HepG2 (cell line): ENCODE measurements at regions not wholly inside any gene's neighbourhood (a gene's known extent, or its start where the extent isn't known, plus 50 kb on each side); places are given as distances from the start of the nearest gene placed in this dataset.

Source experiments
- ATAC-seq: fragments of 200-7000 bp; cut with Tn5 transposase; 3 replicates; pipeline ENCODE4 v1.9.1; 2020; ENCODE audit warnings: mild to moderate bottlenecking, moderate library complexity
- BruUV-seq: library from RNA; stranded (reverse); fragments of 400-500 nt; replicated peaks from 2 replicates; lab custom pipeline; 2021; lab: Mats Ljungman, UMichigan
- CTCF ChIA-PET: fragments of 300-600 bp; formaldehyde crosslinking; extraction: SDS; loops from one replicate; lab custom pipeline; 2021; ENCODE audit warnings: low total read pairs, inconsistent platforms, low intra/inter-chr PET ratio; lab: Yijun Ruan, JAX
- POLR2A ChIA-PET: fragments of 350-600 bp; sonication (Branson Sonifier 250); formaldehyde crosslinking; loops from one replicate; lab custom pipeline; 2020; ENCODE audit warnings: antibody characterized with exemption, inconsistent platforms; lab: Yijun Ruan, JAX
- DNase-seq: peaks from one replicate; pipeline ENCODE4 v3.0.0-alpha.2; 2015; ENCODE audit warnings: low spot score
- FAIRE-seq: peaks from 3 replicates; lab custom pipeline; 2011; peaks lifted over from hg19 to GRCh38; lab: Jason Lieb, UNC
- H2AFZ ChIP-seq: one replicate; pipeline ENCODE4 v1.6.1; 2011; ENCODE audit warnings: low read length, inconsistent platforms
- H3K27ac ChIP-seq: fragments of 300-600 bp; 3 replicates; pipeline ENCODE4 v1.8.0; 2011; ENCODE audit warnings: mixed run types, mild to moderate bottlenecking, mixed read lengths, low read length, inconsistent platforms; ENCODE audit not compliant: insufficient read depth; ENCODE audit errors: extremely low read length
- H3K27me3 ChIP-seq, 2 experiments: fragments of 200-600 bp in 1 of 2; 2 replicates in 1 of 2; 3 replicates in 1 of 2; pipeline versions ENCODE4 v1.6.0 to v1.8.0; 2011; ENCODE audit warnings: low read length in 2 of 2, mild to moderate bottlenecking in 2 of 2, moderate library complexity in 2 of 2, inconsistent platforms in 1 of 2; ENCODE audit not compliant: insufficient read depth in 2 of 2, control insufficient read depth in 1 of 2
- H3K36me3 ChIP-seq, 2 experiments: fragments of 200-600 bp in 1 of 2; replicated peaks in 1 of 2; 2 replicates in 1 of 2; 3 replicates in 1 of 2; pipeline versions ENCODE4 v1.5.1 to v1.8.0; 2011; ENCODE audit warnings: low read length in 2 of 2, inconsistent platforms in 1 of 2; ENCODE audit not compliant: insufficient read depth in 2 of 2, control insufficient read depth in 1 of 2
- H3K4me1 ChIP-seq: 2 replicates; pipeline ENCODE4 v1.5.1; 2012; ENCODE audit warnings: low read length, inconsistent platforms; ENCODE audit not compliant: insufficient read depth
- H3K4me2 ChIP-seq: 2 replicates; pipeline ENCODE4 v1.6.0; 2011; ENCODE audit warnings: low read depth, low read length, inconsistent platforms
- H3K4me3 ChIP-seq, 3 experiments: fragments of 200-600 bp in 1 of 3; sonication (generic), shearing (Covaris generic) in 1 of 3; replicated peaks in 1 of 3; 2 replicates each; pipeline ENCODE4 v1.5.1; 2011 to 2016; ENCODE audit warnings: low read length in 3 of 3, inconsistent platforms in 2 of 3, low read depth in 2 of 3, mild to moderate bottlenecking in 2 of 3, control low read depth in 1 of 3, mixed read lengths in 1 of 3; ENCODE audit not compliant: insufficient read depth in 1 of 3
- H3K79me2 ChIP-seq: one replicate; pipeline ENCODE4 v1.6.1; 2011; ENCODE audit warnings: low read length, inconsistent platforms; ENCODE audit not compliant: insufficient read depth
- H3K9ac ChIP-seq: 2 replicates; pipeline ENCODE4 v1.6.0; 2011; ENCODE audit warnings: mild to moderate bottlenecking, low read depth, low read length, inconsistent platforms; ENCODE audit not compliant: insufficient read depth
- H3K9me3 ChIP-seq: 2 replicates; pipeline ENCODE4 v1.5.1; 2012; ENCODE audit warnings: mild to moderate bottlenecking, low read length
- H4K20me1 ChIP-seq: 2 replicates; pipeline ENCODE4 v1.6.0; 2011; ENCODE audit warnings: inconsistent platforms, mild to moderate bottlenecking, low read length, moderate library complexity; ENCODE audit not compliant: insufficient read depth
- DDIT3 ChIP-seq: sonication (generic); formaldehyde crosslinking; IDR thresholded peaks from 2 replicates; pipeline ENCODE4 v1.4.0; 2020; ENCODE audit warnings: mild to moderate bottlenecking, missing genetic modification reagents
- ERF ChIP-seq: IDR thresholded peaks from 2 replicates; pipeline ENCODE4 v1.6.1; 2018; ENCODE audit warnings: missing biosample characterization, missing genetic modification reagents
- FOXP1 ChIP-seq, 2 experiments: fragments of 450-650 bp in 1 of 2; IDR thresholded peaks; 2 replicates each; pipeline ENCODE4 v1.6.1; 2017 to 2018; ENCODE audit warnings: antibody characterized with exemption in 1 of 2
- IRF1 ChIP-seq: sonication (generic); formaldehyde crosslinking; IDR thresholded peaks from 2 replicates; pipeline ENCODE4 v1.4.0; 2020; ENCODE audit warnings: low read depth, mild to moderate bottlenecking, missing genetic modification reagents
- NFE2 ChIP-seq: sonication (generic); formaldehyde crosslinking; IDR thresholded peaks from 2 replicates; pipeline ENCODE4 v1.4.0; 2020; ENCODE audit warnings: missing genetic modification reagents
- NKX3-1 ChIP-seq: sonication (generic); formaldehyde crosslinking; IDR thresholded peaks from 2 replicates; pipeline ENCODE4 v1.5.0; 2020; ENCODE audit warnings: missing genetic modification reagents
- RORA ChIP-seq: sonication (generic); formaldehyde crosslinking; IDR thresholded peaks from 2 replicates; pipeline ENCODE4 v1.5.0; 2020; ENCODE audit warnings: mild to moderate bottlenecking, missing genetic modification reagents, moderate library complexity
- SRY ChIP-seq: sonication (generic); formaldehyde crosslinking; IDR thresholded peaks from 2 replicates; pipeline ENCODE4 v1.8.0; 2022; ENCODE audit warnings: mild to moderate bottlenecking, missing genetic modification reagents
- ZNF10 ChIP-seq: sonication (generic); formaldehyde crosslinking; IDR thresholded peaks from 2 replicates; pipeline ENCODE4 v1.4.0; 2020; ENCODE audit warnings: mild to moderate bottlenecking, low read depth, missing genetic modification reagents, borderline replicate concordance
- ZNF274 ChIP-seq: sonication (generic); formaldehyde crosslinking; IDR thresholded peaks from 2 replicates; pipeline ENCODE4 v1.5.1; 2020; ENCODE audit warnings: mild to moderate bottlenecking, missing genetic modification reagents
- ZNF318 ChIP-seq: sonication (generic); formaldehyde crosslinking; IDR thresholded peaks from 2 replicates; pipeline ENCODE4 v1.4.0; 2020; ENCODE audit warnings: mild to moderate bottlenecking, missing genetic modification reagents
- ZNF629 ChIP-seq: sonication (generic); formaldehyde crosslinking; conservative IDR thresholded peaks from 2 replicates; pipeline ENCODE4 v1.5.0; 2020; ENCODE audit warnings: missing genetic modification reagents
- WGBS: methylation state at CpG from one replicate; pipeline ENCODE4 v1.1.6; 2017; ENCODE audit warnings: low lambda C conversion rate; 5-methylcytosine and 5-hydroxymethylcytosine counted together
- in situ Hi-C: cut with HindIII; loops from 2 replicates; pipeline ENCODE4 v1.10.0; 2017; ENCODE audit warnings: low pct_unique_long_range_greater_than_20kb; ENCODE audit not compliant: extremely low pct_ligation_motif_present
- intact Hi-C: fragments of 100-400 bp; cut with micrococcal nuclease; formaldehyde crosslinking; loops from one replicate; pipeline ENCODE4 v1.10.0; 2022; ENCODE audit not compliant: unreplicated experiment
- TF ChIP-seq, protein P1 (sequence below): sonication (generic); formaldehyde crosslinking; IDR thresholded peaks from 2 replicates; pipeline ENCODE4 v1.5.0; 2020; ENCODE audit warnings: missing genetic modification reagents
- TF ChIP-seq, protein P2 (sequence below): sonication (generic); formaldehyde crosslinking; IDR thresholded peaks from 2 replicates; pipeline ENCODE4 v1.5.0; 2020; ENCODE audit warnings: missing genetic modification reagents, mild to moderate bottlenecking, borderline replicate concordance

GRCh38 chr3:94972066-94972465, 909.2 kb downstream of the NSUN3 start:
- intact Hi-C loops (no loop called here), in situ Hi-C loops (no loop called here)
- 55% methylated on average over 1 of the region's 1 CpG for WGBS
- ATAC-seq (no peak), FAIRE-seq (no peak), DNase-seq (no peak)
- POLR2A ChIA-PET: no interaction called here
- Histone ChIP-seq H3K27ac (no peak overlapping the region), H3K27me3 (no peaks in the 10 kb centered on the region), H3K9ac (no peak overlapping the region), H4K20me1 (no peaks in the 10 kb centered on the region), H3K4me2 (no peak overlapping the region), H3K4me3 (no peak overlapping the region), H3K9me3 (no peaks in the 10 kb centered on the region), H3K4me1 (no peaks in the 10 kb centered on the region), H3K36me3 (no peaks in the 10 kb centered on the region), H3K79me2 (no peaks in the 10 kb centered on the region), H2AFZ (no peak overlapping the region)
- TF ChIP-seq ZNF629 (CRISPR knock-in tag) (no peak), SRY (CRISPR knock-in tag) (no peak), ERF (CRISPR knock-in tag) (no peak), FOXP1 (IDR thresholded peaks at IDR 0.05) (no peak), FOXP1 (CRISPR knock-in tag; IDR thresholded peaks at IDR 0.05) (no peak), ZNF318 (CRISPR knock-in tag) (no peak), IRF1 (no peak), ZNF274 (CRISPR knock-in tag) (no peak), RORA (no peak), NFE2 (no peak), DDIT3 (CRISPR knock-in tag) (no peak), ZNF10 (no peak), NKX3-1 (CRISPR knock-in tag) (no peak)
- TF ChIP-seq, protein P1, sequence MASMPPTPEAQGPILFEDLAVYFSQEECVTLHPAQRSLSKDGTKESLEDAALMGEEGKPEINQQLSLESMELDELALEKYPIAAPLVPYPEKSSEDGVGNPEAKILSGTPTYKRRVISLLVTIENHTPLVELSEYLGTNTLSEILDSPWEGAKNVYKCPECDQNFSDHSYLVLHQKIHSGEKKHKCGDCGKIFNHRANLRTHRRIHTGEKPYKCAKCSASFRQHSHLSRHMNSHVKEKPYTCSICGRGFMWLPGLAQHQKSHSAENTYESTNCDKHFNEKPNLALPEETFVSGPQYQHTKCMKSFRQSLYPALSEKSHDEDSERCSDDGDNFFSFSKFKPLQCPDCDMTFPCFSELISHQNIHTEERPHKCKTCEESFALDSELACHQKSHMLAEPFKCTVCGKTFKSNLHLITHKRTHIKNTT: no peak
- TF ChIP-seq, protein P2, sequence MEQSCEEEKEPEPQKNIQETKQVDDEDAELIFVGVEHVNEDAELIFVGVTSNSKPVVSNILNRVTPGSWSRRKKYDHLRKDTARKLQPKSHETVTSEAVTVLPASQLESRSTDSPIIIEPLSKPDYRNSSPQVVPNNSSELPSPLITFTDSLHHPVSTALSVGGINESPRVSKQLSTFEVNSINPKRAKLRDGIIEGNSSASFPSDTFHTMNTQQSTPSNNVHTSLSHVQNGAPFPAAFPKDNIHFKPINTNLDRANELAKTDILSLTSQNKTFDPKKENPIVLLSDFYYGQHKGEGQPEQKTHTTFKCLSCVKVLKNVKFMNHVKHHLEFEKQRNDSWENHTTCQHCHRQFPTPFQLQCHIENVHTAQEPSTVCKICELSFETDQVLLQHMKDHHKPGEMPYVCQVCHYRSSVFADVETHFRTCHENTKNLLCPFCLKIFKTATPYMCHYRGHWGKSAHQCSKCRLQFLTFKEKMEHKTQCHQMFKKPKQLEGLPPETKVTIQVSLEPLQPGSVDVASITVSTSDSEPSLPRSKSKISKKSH: no peak
- no TSS peak for BruUV-seq
- CTCF ChIA-PET: no interaction called here
